PC-3 (cell line): ENCODE measurements at regions not wholly inside any gene's neighbourhood (a gene's known extent, or its start where the extent isn't known, plus 50 kb on each side); places are given as distances from the start of the nearest gene placed in this dataset.

Experiments
- CTCF ChIP-seq: fragments of 300-600 bp; sonication (generic); conservative IDR thresholded peaks from 2 replicates; pipeline ENCODE4 v1.5.1; 2017; ENCODE audit warnings: antibody characterized with exemption, low read depth, mild to moderate bottlenecking, low read length
- EZH2phosphoT487 ChIP-seq: fragments of 300-600 bp; sonication (generic); IDR thresholded peaks from 2 replicates; pipeline ENCODE4 v1.6.1; 2018; ENCODE audit warnings: mild to moderate bottlenecking, antibody characterized with exemption, low read length, borderline replicate concordance

GRCh38 chr21:25503981-25504380, 103.3 kb downstream of the MRPL39 start:
- TF ChIP-seq CTCF (no peak), EZH2phosphoT487 (no peak)
